H1 (cell line): ENCODE measurements at regions not wholly inside any gene's neighbourhood (a gene's known extent, or its start where the extent isn't known, plus 50 kb on each side); places are given as distances from the start of the nearest gene placed in this dataset.

Experiments used
- CTCF ChIA-PET: fragments of 300-600 bp; sonication (Branson Sonifier 250); formaldehyde crosslinking; loops from one replicate; lab custom pipeline; 2021; ENCODE audit not compliant: partially characterized antibody; lab: Charles Lee
- POLR2A ChIA-PET: fragments of 300-600 bp; sonication (Branson Sonifier 250); formaldehyde crosslinking; loops from one replicate; lab custom pipeline; 2021; ENCODE audit warnings: inconsistent platforms; ENCODE audit not compliant: partially characterized antibody; lab: Charles Lee
- DNase-seq, 2 experiments: peaks; one replicate each; pipeline versions ENCODE4 v3.0.0 to v3.0.0-alpha.2; 2010 to 2022; ENCODE audit warnings: low spot score in 2 of 2, low read depth in 1 of 2, mixed read lengths in 1 of 2
- FAIRE-seq: peaks from 2 replicates; lab custom pipeline; 2011; peaks lifted over from hg19 to GRCh38; lab: Jason Lieb, UNC
- H2AFZ ChIP-seq: 2 replicates; pipeline ENCODE4 v1.8.1; 2012; ENCODE audit warnings: low read length, inconsistent platforms
- H2AK5ac ChIP-seq: 2 replicates; pipeline ENCODE4 v1.6.1; 2013; ENCODE audit warnings: low read depth, low read length
- H2BK120ac ChIP-seq: replicated peaks from 2 replicates; pipeline ENCODE3; 2013; ENCODE audit warnings: low read depth, low read length, inconsistent platforms
- H2BK12ac ChIP-seq: 2 replicates; pipeline ENCODE4 v1.6.1; 2013; ENCODE audit warnings: low read depth, low read length
- H2BK15ac ChIP-seq: 2 replicates; pipeline ENCODE4 v1.6.1; 2013; ENCODE audit warnings: low read length
- H2BK20ac ChIP-seq: 2 replicates; pipeline ENCODE4 v1.6.1; 2013; ENCODE audit warnings: low read length
- H2BK5ac ChIP-seq: 2 replicates; pipeline ENCODE4 v1.6.1; 2013; ENCODE audit warnings: low read depth, low read length
- H3K14ac ChIP-seq: 2 replicates; pipeline ENCODE4 v1.6.1; 2013; ENCODE audit warnings: inconsistent platforms; ENCODE audit not compliant: insufficient read length
- H3K18ac ChIP-seq: 2 replicates; pipeline ENCODE4 v1.6.1; 2013; ENCODE audit warnings: low read length; ENCODE audit errors: extremely low read depth
- H3K23ac ChIP-seq: 2 replicates; pipeline ENCODE4 v1.6.1; 2013; ENCODE audit warnings: inconsistent platforms; ENCODE audit not compliant: insufficient read length
- H3K23me2 ChIP-seq: 2 replicates; pipeline ENCODE4 v1.6.1; 2013; ENCODE audit warnings: low read depth, low read length
- H3K27ac ChIP-seq: 2 replicates; pipeline ENCODE4 v1.6.1; 2011; ENCODE audit warnings: low read depth, low read length, inconsistent platforms
- H3K27me3 ChIP-seq, 4 experiments: replicated peaks in 1 of 4; 1 replicate in 1 of 4; 2 replicates in 3 of 4; pipeline versions ENCODE4 v1.6.1 to v1.8.1; 2011 to 2013; ENCODE audit warnings: low read length in 3 of 4, mild to moderate bottlenecking in 3 of 4, inconsistent platforms in 2 of 4, mixed read lengths in 2 of 4, moderate library complexity in 1 of 4; ENCODE audit not compliant: control insufficient read depth in 3 of 4, insufficient read depth in 3 of 4; ENCODE audit errors: extremely low read depth in 1 of 4
- H3K36me3 ChIP-seq, 4 experiments: 2 replicates each; pipeline versions ENCODE4 v1.6.1 to v1.8.1; 2011 to 2013; ENCODE audit warnings: mild to moderate bottlenecking in 4 of 4, low read length in 3 of 4, moderate library complexity in 2 of 4, control low read depth in 1 of 4, inconsistent platforms in 1 of 4; ENCODE audit not compliant: insufficient read depth in 4 of 4, control insufficient read depth in 2 of 4
- H3K4ac ChIP-seq: replicated peaks from 2 replicates; pipeline ENCODE3; 2013; ENCODE audit warnings: low read length, low read depth, mixed read lengths, inconsistent platforms; ENCODE audit not compliant: insufficient read length
- H3K4me1 ChIP-seq, 4 experiments: replicated peaks in 1 of 4; 1 replicate in 1 of 4; 2 replicates in 3 of 4; pipeline versions ENCODE4 v1.6.1 to v1.8.1; 2011 to 2013; ENCODE audit warnings: low read length in 3 of 4, inconsistent platforms in 2 of 4, mixed read lengths in 1 of 4; ENCODE audit not compliant: insufficient read depth in 4 of 4, control insufficient read depth in 3 of 4
- H3K4me2 ChIP-seq, 2 experiments: 2 replicates each; pipeline versions ENCODE4 v1.6.1 to v1.8.1; 2011 to 2013; ENCODE audit warnings: low read depth in 2 of 2, low read length in 2 of 2, control low read depth in 1 of 2, inconsistent platforms in 1 of 2, mild to moderate bottlenecking in 1 of 2; ENCODE audit not compliant: insufficient read depth in 1 of 2
- H3K4me3 ChIP-seq, 4 experiments: fragments of 200-600, 300-600 bp in 1 of 4; sonication (generic), shearing (Covaris generic), sonication (Bioruptor Twin) in 1 of 4; 2 replicates each; pipeline versions ENCODE4 v1.5.1 to v1.8.1; 2011 to 2016; ENCODE audit warnings: low read length in 4 of 4, low read depth in 3 of 4, control low read depth in 2 of 4, inconsistent platforms in 2 of 4, mild to moderate bottlenecking in 2 of 4, mixed read lengths in 1 of 4, moderate library complexity in 1 of 4; ENCODE audit not compliant: insufficient read depth in 2 of 4; ENCODE audit errors: extremely low read depth in 1 of 4
- H3K56ac ChIP-seq: replicated peaks from 2 replicates; pipeline ENCODE3; 2013; ENCODE audit warnings: low read depth, mild to moderate bottlenecking, mixed read lengths, low read length, inconsistent platforms; ENCODE audit not compliant: insufficient read length
- H3K79me1 ChIP-seq: 2 replicates; pipeline ENCODE4 v1.6.1; 2013; ENCODE audit warnings: low read depth, low read length, control low read depth
- H3K79me2 ChIP-seq, 2 experiments: 2 replicates each; pipeline versions ENCODE4 v1.6.1 to v1.8.1; 2012 to 2013; ENCODE audit warnings: low read length in 2 of 2, mild to moderate bottlenecking in 2 of 2, inconsistent platforms in 1 of 2; ENCODE audit not compliant: insufficient read depth in 2 of 2, control insufficient read depth in 1 of 2
- H3K9ac ChIP-seq, 4 experiments: replicated peaks in 1 of 4; 1 replicate in 1 of 4; 2 replicates in 3 of 4; pipeline versions ENCODE4 v1.6.1 to v1.8.1; 2011 to 2013; ENCODE audit warnings: low read depth in 3 of 4, low read length in 3 of 4, control low read depth in 2 of 4, mild to moderate bottlenecking in 2 of 4, moderate library complexity in 2 of 4, inconsistent platforms in 1 of 4; ENCODE audit errors: extremely low read depth in 1 of 4
- H3K9me3 ChIP-seq, 2 experiments: 2 replicates each; pipeline versions ENCODE4 v1.6.1 to v1.8.1; 2012 to 2013; ENCODE audit warnings: mild to moderate bottlenecking in 2 of 2, moderate library complexity in 2 of 2, control low read depth in 1 of 2, inconsistent platforms in 1 of 2, low read depth in 1 of 2, low read length in 1 of 2, mixed read lengths in 1 of 2; ENCODE audit not compliant: insufficient read depth in 2 of 2
- H4K20me1 ChIP-seq, 2 experiments: replicated peaks in 1 of 2; 2 replicates each; pipeline versions ENCODE3 to v1.8.1; 2011 to 2013; ENCODE audit warnings: inconsistent platforms in 2 of 2, low read length in 2 of 2, mild to moderate bottlenecking in 1 of 2; ENCODE audit not compliant: insufficient read depth in 2 of 2, control insufficient read depth in 1 of 2
- H4K5ac ChIP-seq: 2 replicates; pipeline ENCODE4 v1.6.1; 2013; ENCODE audit warnings: low read length, low read depth, mixed read lengths, inconsistent platforms; ENCODE audit not compliant: insufficient read length
- H4K8ac ChIP-seq: 2 replicates; pipeline ENCODE4 v1.8.0; 2013; ENCODE audit warnings: mild to moderate bottlenecking, moderate library complexity, low read length, inconsistent platforms; ENCODE audit not compliant: insufficient read depth; ENCODE audit errors: extremely low read depth
- H4K91ac ChIP-seq: replicated peaks from 2 replicates; pipeline ENCODE3; 2013; ENCODE audit warnings: low read length, mixed read lengths, inconsistent platforms; ENCODE audit not compliant: insufficient read length
- BACH1 ChIP-seq: IDR thresholded peaks from 2 replicates; pipeline ENCODE4 v1.6.1; 2012; ENCODE audit warnings: low read length, improper control_type of control experiment
- CHD1 ChIP-seq: IDR thresholded peaks from 2 replicates; pipeline ENCODE4 v1.6.1; 2012; ENCODE audit warnings: low read depth, low read length, improper control_type of control experiment
- CREB1 ChIP-seq: IDR thresholded peaks from 2 replicates; pipeline ENCODE4 v1.6.1; 2012; ENCODE audit warnings: inconsistent platforms
- CTBP2 ChIP-seq: IDR thresholded peaks from 2 replicates; pipeline ENCODE4 v1.7.0; 2011; ENCODE audit warnings: borderline replicate concordance, mild to moderate bottlenecking, moderate library complexity, mixed read lengths, low read length; ENCODE audit not compliant: insufficient read depth, insufficient read length
- EP300 ChIP-seq, 2 experiments: IDR thresholded peaks; 1 replicate in 1 of 2; 2 replicates in 1 of 2; pipeline ENCODE4 v1.6.1; 2011 to 2012; ENCODE audit warnings: low read depth in 2 of 2, low read length in 2 of 2, mild to moderate bottlenecking in 2 of 2, borderline replicate concordance in 1 of 2, inconsistent platforms in 1 of 2, moderate library complexity in 1 of 2
- GTF2F1 ChIP-seq: IDR thresholded peaks from 2 replicates; pipeline ENCODE4 v1.6.1; 2012; ENCODE audit warnings: low read depth, low read length, improper control_type of control experiment, borderline replicate concordance
- HDAC6 ChIP-seq: IDR thresholded peaks from one replicate; pipeline ENCODE4 v1.7.1; 2012; ENCODE audit warnings: low read depth, mild to moderate bottlenecking, inconsistent platforms, low read length, moderate library complexity
- NRF1 ChIP-seq: IDR thresholded peaks from 2 replicates; pipeline ENCODE4 v1.6.1; 2011; ENCODE audit warnings: mild to moderate bottlenecking, low read depth, low read length, improper control_type of control experiment
- POU5F1 ChIP-seq: IDR thresholded peaks from 2 replicates; pipeline ENCODE4 v1.6.1; 2011; ENCODE audit warnings: low read depth, mild to moderate bottlenecking, low read length, moderate library complexity
- RXRA ChIP-seq: IDR thresholded peaks from 2 replicates; pipeline ENCODE4 v1.6.1; 2011; ENCODE audit warnings: low read depth, mild to moderate bottlenecking, low read length, moderate library complexity; ENCODE audit not compliant: insufficient read depth
- TBP ChIP-seq: IDR thresholded peaks from 2 replicates; pipeline ENCODE4 v1.6.1; 2011; ENCODE audit warnings: low read depth, low read length, improper control_type of control experiment
- WGBS, 2 experiments: shearing (Covaris generic) in 1 of 2; methylation state at CpG; one replicate each; pipeline versions ENCODE4 v1.1.6 to v1.1.7; 2013 to 2015; ENCODE audit warnings: low lambda C conversion rate in 2 of 2, mixed read lengths in 2 of 2, inconsistent platforms in 1 of 2, low coverage in 1 of 2, missing lambda C conversion rate in 1 of 2; ENCODE audit not compliant: insufficient replicate concordance in 2 of 2, insufficient coverage in 1 of 2, insufficient read length in 1 of 2; ENCODE audit errors: extremely low coverage in 1 of 2, missing lambda C conversion rate in 1 of 2; 5-methylcytosine and 5-hydroxymethylcytosine counted together
- TF ChIP-seq, protein P1 (sequence below), 3 experiments: IDR thresholded peaks; 1 replicate in 2 of 3; 2 replicates in 1 of 3; pipeline versions ENCODE4 v1.5.1 to v1.6.1; 2011; ENCODE audit warnings: low read length in 3 of 3, mild to moderate bottlenecking in 3 of 3, inconsistent platforms in 2 of 3, low read depth in 1 of 3, moderate library complexity in 1 of 3; ENCODE audit not compliant: insufficient read depth in 1 of 3; ENCODE audit errors: control extremely low read depth in 1 of 3

GRCh38 chr5:120362426-120362825 lies 101.7 kb upstream of the PRR16 start:
- Histone ChIP-seq H3K4me1 (no peaks in the 10 kb centered on the region), H4K5ac (no peak overlapping the region), H3K14ac (no peak overlapping the region), H3K79me1 (no peaks in the 10 kb centered on the region), H3K9me3 (no peaks in the 10 kb centered on the region), H3K27me3 (no peaks in the 10 kb centered on the region), H3K79me2 (no peaks in the 10 kb centered on the region), H2BK120ac (no peak overlapping the region), H3K9ac (no peak overlapping the region), H2AFZ (0 out of 2 replicates have a peak overlapping the region, but pooled peaks have one; percentile 89), H3K4me2 (no peak overlapping the region), H3K18ac (no peak overlapping the region), H2AK5ac (no peak overlapping the region), H3K56ac (no peak overlapping the region), H2BK12ac (no peak overlapping the region), H4K91ac (no peak overlapping the region)
- WGBS, 2 experiments, result 88% methylated on average over 5 of the region's 5 CpGs; no CpG with 5 or more reads in 1 of the 2 experiments
- CTCF ChIA-PET, result interaction anchor here (0.9 kb wide), 1 partner anchor 9 kb away, joined by 3 read pairs; no protein-coding TSS in a partner anchor
- FAIRE-seq (no peak), DNase-seq (no peak)
- no peak for TF ChIP-seq RXRA
- TF ChIP-seq CHD1, result no peak
- TF ChIP-seq NRF1, result no peak
- TF ChIP-seq CTBP2, result no peak
- no peak for TF ChIP-seq CREB1
- TF ChIP-seq, protein P1, sequence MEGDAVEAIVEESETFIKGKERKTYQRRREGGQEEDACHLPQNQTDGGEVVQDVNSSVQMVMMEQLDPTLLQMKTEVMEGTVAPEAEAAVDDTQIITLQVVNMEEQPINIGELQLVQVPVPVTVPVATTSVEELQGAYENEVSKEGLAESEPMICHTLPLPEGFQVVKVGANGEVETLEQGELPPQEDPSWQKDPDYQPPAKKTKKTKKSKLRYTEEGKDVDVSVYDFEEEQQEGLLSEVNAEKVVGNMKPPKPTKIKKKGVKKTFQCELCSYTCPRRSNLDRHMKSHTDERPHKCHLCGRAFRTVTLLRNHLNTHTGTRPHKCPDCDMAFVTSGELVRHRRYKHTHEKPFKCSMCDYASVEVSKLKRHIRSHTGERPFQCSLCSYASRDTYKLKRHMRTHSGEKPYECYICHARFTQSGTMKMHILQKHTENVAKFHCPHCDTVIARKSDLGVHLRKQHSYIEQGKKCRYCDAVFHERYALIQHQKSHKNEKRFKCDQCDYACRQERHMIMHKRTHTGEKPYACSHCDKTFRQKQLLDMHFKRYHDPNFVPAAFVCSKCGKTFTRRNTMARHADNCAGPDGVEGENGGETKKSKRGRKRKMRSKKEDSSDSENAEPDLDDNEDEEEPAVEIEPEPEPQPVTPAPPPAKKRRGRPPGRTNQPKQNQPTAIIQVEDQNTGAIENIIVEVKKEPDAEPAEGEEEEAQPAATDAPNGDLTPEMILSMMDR (IDR thresholded peaks at IDR 0.05; ENCODE audit: control extremely low read depth in 1 of 3, insufficient read depth in 1 of 3, low read depth in 1 of 3, low read length in 3 of 3), result no peak
- TF ChIP-seq BACH1, result no peak
- no peak for TF ChIP-seq TBP
- TF ChIP-seq EP300 (IDR thresholded peaks at IDR 0.05; ENCODE audit: borderline replicate concordance in 1 of 2, low read depth in 2 of 2, low read length in 2 of 2), result no peak
- TF ChIP-seq GTF2F1, result no peak
- TF ChIP-seq POU5F1, result no peak
- no peak for TF ChIP-seq HDAC6
- TF ChIP-seq, all 59 proteins: peak for 0
- no peaks in the 10 kb centered on the region for H3K36me3 ChIP-seq
- H2BK15ac ChIP-seq, result no peak overlapping the region
- H3K27ac ChIP-seq, result no peak overlapping the region
- no peaks in the 10 kb centered on the region for H4K20me1 ChIP-seq
- no peak overlapping the region for H4K8ac ChIP-seq
- H2BK5ac ChIP-seq, result no peak overlapping the region
- no peak overlapping the region for H2BK20ac ChIP-seq
- no peak overlapping the region for H3K4ac ChIP-seq
- POLR2A ChIA-PET, result no interaction called here
- no peak overlapping the region for H3K4me3 ChIP-seq
- H3K23ac ChIP-seq, result no peak overlapping the region
- no peaks in the 10 kb centered on the region for H3K23me2 ChIP-seq
